Renal pelvis (tissue), 1 donor: ENCODE measurements at regions not wholly inside any gene's neighbourhood (a gene's known extent, or its start where the extent isn't known, plus 50 kb on each side); places are given as distances from the start of the nearest gene placed in this dataset.

Experiments
- DNase-seq: peaks from one replicate; pipeline ENCODE4 v3.0.0-alpha.2; 2013

DNA sequence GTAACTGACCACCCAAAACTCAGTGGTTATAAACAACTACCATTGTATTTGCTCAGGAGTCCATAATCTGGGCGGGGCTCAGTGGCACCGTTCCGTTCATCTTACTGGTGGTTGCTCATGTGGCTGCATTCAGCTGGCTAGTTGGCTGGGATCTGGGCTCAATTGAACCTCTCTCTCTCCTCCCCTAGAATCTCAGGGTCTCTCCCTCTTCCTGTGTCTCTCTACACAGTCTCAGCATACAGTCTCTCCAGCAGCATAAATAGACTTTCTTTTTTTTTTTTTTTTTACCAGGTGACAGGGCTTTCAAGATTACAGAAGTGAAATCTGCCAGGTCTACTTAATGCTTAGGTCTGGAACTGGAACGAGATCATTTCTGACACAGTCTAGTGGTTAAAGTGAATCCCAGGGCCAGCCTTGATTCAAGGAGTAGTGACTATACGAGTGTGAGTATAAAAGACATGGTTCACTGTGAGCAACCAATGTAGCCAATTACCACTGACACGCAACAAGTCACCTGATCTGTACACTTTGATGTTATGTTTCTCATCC lies 193.7 kb upstream of the ESRRG start:
- DNase-seq = no peak

DNA sequence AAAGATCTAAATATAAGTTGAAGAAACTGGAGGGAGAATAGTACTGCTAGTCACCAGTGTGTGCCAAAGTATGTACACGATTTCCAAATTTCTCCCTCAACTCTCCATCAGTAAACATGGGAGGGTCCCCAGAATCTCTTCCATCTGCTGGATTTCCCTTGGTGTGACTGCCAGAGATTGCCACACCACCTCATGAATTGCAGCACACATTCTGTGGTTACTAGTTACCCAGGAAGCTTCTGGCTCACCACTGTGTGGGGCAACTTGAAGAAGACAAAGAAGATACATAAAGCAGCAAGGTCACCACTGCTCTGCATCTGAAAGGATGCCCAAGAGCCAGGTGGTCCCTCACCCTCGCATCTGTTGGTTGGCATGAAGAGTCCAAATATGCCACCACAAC lies 191.7 kb upstream of the ESRRG start:
- no peak for DNase-seq

DNA sequence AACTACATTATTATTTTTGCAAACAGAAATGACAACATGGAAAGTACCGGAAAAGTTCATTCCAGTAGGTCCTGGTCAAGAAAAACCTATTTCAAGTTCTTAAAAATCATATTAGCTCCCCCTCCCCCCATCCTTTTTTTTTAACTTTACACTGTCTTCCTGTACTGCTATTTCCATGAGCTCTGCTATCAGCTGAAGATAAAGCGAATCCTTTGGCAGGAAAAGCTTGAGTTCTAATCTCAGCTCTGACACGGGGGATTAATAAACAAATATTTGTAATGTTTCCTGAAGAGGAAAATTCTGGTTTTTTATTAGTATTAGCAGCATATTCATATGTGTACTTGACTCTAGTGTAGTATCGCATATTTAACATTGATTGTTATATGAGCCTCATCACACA lies 190.7 kb upstream of the ESRRG start:
- no peak for DNase-seq

DNA sequence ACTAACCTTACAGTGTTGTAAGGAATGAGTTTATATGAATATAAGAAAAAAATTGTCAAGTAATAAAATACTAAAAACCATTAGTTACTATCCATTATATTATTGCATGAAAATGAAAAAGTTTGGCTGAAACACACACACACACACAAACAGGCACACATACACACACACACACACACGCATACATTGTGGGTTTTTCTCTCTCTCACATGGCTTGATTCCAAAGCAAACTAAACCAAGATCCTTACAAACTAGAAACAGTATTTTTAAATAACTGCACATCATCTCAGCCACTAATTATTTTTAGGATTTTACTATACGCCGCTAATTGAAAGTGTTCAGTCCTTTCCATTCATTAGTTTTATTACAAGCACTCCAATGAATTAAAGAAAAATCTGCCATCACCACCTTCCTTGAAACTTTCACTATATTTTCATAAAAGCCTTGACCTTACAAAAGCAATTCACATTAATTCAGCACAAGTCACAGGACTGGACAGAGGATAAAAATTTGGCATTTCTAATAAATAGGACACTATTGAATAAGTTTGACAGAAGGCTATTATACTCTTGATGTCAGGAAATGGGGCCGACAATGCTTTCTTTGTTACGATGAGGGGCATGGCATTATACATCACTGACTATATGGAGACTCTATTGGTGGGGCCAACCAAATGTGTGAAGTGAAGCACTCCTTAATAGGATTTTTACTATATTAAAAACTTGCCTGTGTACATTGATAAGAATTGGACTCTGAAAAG lies 187.0 kb upstream of the ESRRG start:
- no peak for DNase-seq

DNA sequence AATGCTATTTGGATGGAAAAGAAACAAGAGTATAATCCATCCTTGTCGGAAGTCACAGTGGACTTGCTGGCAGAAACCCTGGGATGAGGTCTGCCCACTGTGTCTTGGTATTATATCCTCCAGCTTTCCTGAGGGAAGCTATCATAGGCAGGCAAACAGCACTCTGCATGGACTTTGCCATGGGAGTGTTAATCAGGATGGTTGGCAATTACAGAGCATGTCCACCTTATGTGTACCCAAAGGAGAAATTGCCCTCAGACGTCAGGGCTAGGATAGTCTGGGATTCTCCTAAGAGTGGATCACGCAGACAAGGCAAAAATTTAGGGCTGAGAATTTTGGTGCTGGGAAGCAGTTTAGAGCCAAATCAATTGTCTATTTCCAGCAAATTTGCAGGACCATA lies 184.9 kb upstream of the ESRRG start:
- no peak for DNase-seq

DNA sequence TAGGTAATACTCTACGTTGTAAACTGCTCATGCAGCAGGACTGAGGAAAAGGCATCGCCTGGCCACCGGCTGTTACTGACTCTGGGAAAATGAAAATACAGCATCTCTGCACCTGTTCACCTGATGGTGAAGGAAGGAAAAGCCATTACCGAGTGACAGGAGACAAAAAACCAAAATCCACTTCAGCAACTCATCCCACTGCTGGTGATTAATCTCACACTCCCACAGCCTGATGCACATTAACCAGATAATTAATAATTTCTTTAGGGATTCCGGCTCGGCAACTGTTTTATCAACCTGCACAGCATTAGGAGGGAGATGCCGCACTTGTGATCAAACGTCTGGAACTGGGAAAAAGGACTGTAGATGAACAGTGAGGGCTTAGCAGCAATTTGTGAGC lies 183.9 kb upstream of the ESRRG start:
- DNase-seq = no peak

DNA sequence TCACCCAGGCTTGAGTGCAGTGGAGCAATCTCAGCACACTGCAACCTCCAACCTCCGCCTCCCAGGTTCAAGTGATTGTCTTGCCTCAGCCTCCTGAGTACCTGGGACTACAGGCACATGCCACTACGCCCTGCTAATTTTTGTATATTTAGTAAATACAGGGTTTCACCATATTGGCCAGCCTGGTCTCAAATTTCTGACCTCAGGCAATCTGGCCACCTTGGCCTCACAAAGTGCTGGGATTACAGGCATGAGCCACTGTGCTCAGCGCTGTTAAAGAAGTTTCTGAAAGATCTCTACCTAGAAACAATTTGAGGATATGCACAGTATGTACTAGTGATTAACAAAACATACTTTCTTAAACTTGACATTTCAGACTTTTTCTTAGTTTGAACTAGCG lies 182.6 kb upstream of the ESRRG start:
- no peak for DNase-seq

DNA sequence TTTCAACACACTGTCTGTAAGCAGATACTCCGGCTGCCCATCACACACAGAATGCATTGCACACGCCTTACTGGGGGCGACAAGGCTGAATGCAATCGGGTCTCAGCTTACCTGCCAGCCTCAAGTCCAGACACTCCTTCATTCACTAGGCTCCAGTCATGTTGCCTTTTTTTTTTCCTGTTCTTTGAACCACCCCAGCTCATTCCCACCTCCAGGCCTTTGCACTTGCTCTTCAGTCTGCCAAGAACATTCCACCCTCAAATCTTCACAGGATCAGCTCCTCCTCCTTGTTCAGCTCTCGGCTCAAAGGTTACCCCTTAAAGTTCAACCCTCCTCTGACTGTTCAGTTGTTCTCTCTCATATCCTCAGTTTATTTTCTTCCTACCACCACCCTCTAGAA lies 181.9 kb upstream of the ESRRG start:
- no peak for DNase-seq

DNA sequence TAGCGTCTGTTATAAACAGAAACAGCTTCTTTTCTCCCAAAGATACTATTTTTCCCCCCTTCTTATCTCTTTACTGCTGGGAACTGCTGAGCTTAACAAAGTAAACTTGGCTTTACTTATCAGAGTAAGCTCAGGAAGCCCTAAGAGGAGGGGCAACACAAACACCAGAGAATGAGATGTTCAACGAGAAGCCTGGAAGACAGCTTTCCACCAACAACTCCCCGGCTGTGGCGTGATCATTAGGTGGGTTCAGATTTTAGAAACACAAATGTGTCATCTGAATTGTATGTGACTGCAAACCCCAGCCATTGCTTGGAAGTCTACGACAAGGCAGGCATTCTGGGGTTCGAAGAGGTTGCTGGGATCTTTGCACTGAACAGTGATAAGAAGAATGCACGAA lies 181.2 kb upstream of the ESRRG start:
- no peak for DNase-seq

DNA sequence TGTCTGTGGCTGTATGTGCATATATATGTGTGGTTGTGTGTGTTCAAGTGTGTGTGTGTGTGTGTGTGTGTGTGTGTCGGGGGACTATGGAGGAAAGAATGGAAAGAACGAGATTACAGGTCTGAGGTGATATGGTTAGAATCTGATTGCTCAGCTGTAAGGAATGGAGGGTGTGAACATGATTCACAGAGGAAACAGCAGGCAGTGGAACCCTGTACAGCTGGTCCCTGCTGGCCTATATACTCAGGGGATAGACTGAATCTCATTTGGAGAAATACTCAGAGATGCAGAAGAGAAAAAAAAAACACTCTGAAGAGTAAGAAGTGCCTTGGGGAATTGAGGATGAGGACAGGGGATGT lies 180.1 kb upstream of the ESRRG start:
- DNase-seq = no peak

DNA sequence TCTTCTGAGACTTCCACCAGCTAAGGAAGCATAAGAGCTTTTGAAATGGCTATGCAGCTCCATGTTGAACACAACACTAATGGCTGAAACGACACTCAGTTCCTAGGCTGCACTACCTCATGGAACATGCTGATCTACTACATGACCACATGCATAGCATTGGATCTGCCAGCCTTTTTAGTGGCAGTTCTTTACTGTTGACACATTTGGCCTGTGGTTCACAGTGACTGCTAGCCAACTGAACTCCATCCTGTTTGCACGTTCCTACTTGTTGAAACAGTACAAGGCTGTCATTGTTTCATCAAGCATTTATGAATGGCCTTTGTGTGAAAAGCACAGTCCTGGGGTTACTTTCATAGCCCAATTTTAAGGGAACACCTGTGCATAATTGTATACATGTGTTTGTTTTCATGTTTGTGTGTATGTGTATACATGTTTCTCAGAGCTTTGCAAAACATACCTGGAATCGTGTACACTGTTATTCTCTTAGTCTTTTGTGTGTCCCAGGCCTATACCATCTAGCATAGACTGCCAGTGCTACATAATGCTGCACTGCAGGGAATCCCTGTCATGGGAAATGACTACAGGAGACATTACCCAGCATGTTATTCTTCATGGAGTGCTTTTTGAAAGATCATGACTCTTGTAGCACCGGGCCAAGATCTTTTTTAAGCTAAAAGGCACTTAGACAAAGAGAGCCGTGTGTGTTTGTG lies 179.6 kb upstream of the ESRRG start:
- DNase-seq = no peak

DNA sequence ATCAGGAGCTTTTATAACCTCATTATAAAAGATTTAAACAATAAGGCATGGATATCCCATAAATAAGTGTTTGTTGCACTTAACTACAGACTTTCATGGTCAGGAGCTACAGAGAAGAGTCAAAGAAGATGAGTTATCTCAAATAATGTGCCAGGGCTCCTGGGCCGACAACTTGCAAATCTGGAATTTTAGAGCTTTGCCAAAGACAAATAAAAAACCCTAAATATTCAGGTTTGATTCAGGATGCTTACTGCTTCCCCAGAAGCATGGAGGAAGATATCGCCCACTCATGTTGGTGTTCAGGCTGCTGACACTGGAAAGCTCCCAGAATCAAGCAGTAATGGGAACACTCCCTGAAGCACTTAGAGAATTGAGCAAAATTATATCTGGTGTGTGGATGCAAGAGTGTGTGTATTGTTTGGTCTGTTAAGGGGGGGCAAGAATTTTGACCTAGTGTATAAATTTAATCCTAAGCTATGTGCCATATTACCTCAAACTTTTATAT lies 176.9 kb upstream of the ESRRG start:
- DNase-seq = no peak

DNA sequence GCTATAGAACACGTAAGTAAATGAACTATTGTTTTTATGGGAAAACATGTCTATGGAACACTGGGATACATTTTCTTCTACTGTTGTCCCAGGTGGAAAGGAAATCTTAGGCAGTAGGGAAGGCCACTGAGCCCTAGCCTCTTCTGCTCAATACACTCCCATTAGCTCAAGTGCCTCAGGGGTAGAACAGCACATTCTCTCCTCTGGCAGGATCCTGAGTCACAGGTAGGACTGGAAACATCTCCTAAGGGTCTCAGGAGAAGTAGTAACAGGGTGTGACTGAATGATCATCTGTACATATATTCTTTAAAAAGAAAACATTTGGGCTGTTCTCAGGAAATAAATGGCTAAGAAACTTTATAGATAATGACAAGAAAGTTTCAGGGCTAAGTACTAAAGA lies 175.6 kb upstream of the ESRRG start:
- DNase-seq = no peak

DNA sequence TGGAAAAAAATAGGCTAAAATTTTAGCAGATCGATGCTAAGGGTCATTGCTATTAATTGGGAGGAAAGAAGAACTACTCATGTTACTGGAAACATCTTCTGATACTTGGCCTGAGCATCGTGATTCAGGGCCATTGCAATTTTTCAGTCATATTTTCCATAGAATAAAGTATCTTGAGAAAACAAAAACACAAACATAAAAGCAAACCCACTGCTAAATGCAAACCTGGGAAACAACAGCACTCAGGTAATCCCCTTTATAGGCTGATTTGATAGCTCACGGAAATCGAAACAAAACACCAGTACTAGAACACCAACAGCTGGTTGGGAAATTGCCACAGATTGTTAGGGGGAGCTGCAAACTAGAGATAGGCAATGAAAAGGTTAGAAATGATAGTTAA lies 172.9 kb upstream of the ESRRG start:
- no peak for DNase-seq

DNA sequence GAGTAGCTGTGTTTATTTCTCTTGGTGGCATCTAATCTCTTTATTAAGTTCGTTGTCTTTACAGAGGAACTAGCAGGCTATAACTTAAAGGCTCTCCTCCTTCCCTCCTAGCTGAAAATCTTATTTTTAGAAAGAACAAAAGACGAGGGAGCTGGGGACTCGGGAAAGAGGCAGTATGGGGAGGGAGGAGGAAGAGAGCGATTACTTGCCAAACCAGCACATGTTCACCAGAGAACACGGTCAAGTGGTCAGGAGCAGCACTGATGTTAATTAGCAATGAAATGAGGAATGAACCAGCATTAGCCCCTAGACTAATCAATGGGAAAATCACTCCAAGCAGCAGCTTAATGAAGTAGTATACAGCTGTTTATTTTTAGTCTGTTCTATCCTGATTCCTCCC lies 171.3 kb upstream of the ESRRG start:
- DNase-seq = no peak

DNA sequence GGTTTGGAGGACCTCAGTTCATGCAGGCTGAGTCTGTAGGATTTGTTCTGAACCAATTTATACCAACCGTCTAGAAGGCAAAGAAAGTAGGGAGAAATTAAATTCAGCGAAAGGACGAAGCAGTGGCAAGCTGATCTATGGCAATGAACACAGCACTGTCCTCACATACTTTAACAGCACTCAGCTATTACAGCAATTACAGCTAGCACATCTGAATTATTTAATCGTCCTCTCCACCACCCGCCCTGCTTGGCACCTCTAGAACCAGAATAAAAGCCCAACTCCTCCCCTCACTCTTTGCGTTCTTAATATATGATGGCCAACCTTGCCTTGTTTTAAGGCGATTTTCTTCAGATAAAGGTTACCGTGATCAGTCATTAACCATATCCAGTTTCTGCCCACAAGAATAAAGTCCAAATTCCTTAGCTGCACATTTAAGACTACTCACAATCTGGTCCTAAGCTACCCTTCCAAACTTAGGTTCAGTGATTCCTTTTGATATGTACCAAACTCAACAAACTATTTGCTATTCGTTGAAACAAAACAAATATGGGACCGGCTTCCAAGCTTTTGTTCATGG lies 169.4 kb upstream of the ESRRG start:
- DNase-seq = no peak

DNA sequence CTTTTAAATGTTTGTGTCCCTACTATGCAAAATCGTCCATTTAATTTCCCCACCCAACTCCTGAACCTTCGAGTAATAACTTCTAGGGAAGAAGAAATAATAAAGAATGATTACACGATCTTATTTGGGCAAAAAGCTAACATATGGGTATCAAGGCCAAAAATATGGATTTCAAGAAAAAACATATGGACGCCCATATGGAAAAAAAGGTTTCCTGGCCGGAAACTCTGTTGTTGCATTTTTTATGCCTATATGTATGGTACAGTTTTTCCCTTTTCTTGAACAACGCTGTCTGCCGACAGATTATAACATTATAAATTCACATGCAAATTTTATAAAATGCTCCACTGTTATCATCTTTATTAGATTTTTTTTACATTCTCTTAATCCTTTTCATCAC lies 167.6 kb upstream of the ESRRG start:
- DNase-seq = no peak

DNA sequence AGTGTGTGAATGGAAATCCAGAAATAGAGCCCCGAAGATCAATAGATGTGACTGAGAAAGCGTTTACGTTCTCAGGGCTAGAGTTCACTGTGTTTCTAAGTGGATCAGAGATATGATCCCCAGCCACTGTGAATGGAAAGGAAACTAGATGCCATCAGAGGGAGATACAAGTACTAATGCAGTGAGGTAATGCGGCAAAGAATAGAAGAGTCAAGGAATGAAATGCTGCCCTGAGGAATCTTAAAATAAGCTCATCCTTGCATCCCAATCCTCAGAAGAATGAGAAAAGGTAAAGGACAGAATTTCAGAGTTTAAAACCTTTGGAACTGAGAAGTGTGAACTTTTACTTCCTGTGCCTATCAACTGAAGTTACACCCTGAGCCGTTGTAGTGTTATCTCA lies 165.5 kb upstream of the ESRRG start:
- no peak for DNase-seq

DNA sequence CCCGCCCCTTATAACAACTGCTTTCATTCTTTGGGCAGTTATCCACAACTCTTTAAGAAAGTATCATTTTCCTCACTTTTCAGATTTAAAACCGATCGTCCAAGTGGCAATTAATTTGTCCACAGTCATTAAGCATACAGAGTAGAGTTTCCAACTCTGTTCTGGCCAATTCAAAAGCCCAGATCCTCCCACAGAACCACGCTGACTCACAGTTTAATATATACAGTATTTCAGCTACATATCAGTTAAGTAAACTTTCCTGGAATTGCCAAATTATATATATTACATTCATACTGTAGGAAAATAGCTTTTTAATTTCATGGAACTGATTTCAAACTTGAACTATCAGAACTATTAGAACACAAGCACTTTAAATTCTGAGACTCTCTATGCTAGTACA lies 163.8 kb upstream of the ESRRG start:
- no peak for DNase-seq

DNA sequence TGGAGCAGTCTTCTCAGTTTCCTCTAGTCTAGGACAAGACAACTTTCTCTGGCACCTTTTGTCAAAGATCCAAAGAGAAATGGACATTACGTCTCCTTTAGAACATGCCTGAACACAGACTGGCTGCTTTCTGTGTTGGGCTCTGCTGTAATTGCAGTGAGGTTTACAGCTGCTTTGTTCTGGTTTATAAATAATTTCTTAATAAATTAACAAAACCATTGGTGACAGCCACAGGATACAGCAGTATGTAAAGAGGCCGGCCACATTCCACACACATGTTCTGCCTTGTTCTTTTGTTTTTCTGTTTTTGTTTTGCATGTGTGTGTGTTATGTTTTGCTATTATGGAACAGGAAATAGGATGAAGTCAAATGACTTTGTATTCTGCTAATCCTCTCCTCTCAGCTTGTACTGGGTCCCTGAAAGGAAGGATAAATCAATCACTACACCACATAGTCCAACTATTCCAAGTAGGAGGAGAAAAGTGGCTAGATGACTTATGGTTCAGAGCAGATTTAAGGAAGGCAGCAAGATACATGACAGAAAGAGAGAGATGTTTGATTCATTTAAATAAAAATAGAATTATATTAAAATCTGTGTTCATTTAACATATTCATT lies 161.5 kb upstream of the ESRRG start:
- DNase-seq = no peak

DNA sequence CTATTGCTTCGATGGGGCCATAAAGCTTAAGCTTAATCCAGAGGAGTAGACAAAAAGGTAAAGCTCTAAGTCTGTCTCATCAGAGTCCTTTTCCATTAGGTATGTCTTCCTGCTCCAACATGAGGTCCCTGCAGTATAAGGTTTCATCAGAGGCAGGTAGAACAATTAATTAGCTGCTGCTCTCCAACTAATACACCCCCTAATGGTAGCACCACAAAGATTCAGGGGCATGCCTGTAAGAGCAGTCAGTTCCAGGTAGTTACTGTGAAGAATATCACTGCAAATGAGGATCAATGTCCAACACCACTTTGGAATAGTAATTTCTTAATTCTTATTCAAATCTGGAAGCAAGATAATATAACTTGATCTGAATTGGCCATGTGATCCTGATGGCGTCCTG lies 160.3 kb upstream of the ESRRG start:
- DNase-seq = no peak

DNA sequence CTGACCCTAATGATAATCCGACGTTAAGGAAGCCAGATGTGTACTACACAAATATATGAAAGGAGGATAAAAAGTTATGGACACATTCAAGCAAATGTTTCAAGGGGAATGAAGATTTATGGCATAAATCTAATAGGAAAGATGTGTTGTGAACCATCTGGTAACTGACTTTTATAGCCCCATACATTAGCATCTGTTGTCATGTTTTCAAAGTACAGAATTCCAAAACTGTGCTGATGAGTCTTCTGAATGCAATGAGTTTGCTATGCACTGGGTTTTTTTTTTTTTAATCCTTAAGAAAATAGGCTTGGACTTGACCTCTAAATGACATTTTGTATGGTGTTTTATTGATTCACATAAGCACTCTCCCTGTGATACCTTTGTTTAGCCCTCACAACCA lies 158.5 kb upstream of the ESRRG start:
- DNase-seq = no peak

DNA sequence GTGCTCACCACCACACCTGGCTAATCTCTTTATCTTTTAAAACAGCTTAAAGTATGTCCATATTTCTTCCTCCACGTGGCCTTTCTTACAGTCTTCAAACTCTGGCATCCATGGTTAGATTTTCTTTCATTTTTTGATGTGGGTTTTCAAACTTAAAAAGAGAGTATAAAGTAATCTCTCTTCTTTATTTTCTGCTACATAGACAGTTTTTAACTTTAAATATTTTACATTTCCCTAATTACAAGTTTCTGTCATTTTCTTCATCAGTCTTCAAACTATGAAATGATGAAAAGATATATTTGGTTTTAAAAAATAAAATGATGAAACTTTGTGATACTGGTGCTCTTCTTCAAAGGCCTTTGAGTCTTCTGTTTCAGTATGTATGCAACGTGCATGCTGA lies 143.5 kb upstream of the ESRRG start:
- no peak for DNase-seq
